GM10248 (cell line): ENCODE measurements at regions not wholly inside any gene's neighbourhood (a gene's known extent, or its start where the extent isn't known, plus 50 kb on each side); places are given as distances from the start of the nearest gene placed in this dataset.

Source experiments
- CTCF ChIA-PET: fragments of 300-600 bp; sonication (Branson Sonifier 250); formaldehyde crosslinking; extraction: SDS; loops from one replicate; lab custom pipeline; 2021; ENCODE audit warnings: antibody characterized with exemption; lab: Yijun Ruan, JAX
- POLR2A ChIA-PET: fragments of 350-650 bp; sonication (Branson Sonifier 250); formaldehyde crosslinking; extraction: SDS; loops from one replicate; lab custom pipeline; 2020; ENCODE audit warnings: antibody characterized with exemption; lab: Yijun Ruan, JAX
- DNase-seq: peaks from one replicate; pipeline ENCODE4 v3.0.0; 2012; ENCODE audit errors: extremely low spot score
- TF ChIP-seq, protein P1 (sequence below): IDR thresholded peaks from 2 replicates; pipeline ENCODE4 v1.5.1; 2012; ENCODE audit warnings: mild to moderate bottlenecking, low read depth; ENCODE audit errors: extremely low read depth, missing control alignments, control extremely low read depth

- TF ChIP-seq, protein P1, sequence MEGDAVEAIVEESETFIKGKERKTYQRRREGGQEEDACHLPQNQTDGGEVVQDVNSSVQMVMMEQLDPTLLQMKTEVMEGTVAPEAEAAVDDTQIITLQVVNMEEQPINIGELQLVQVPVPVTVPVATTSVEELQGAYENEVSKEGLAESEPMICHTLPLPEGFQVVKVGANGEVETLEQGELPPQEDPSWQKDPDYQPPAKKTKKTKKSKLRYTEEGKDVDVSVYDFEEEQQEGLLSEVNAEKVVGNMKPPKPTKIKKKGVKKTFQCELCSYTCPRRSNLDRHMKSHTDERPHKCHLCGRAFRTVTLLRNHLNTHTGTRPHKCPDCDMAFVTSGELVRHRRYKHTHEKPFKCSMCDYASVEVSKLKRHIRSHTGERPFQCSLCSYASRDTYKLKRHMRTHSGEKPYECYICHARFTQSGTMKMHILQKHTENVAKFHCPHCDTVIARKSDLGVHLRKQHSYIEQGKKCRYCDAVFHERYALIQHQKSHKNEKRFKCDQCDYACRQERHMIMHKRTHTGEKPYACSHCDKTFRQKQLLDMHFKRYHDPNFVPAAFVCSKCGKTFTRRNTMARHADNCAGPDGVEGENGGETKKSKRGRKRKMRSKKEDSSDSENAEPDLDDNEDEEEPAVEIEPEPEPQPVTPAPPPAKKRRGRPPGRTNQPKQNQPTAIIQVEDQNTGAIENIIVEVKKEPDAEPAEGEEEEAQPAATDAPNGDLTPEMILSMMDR, result no peak
- no peak for DNase-seq
- POLR2A ChIA-PET, result no interaction called here
- CTCF ChIA-PET, result no interaction called here
These were observed 209.3 kb upstream of the SOX11 start for GRCh38 chr2:5482929-5483331.

GRCh38 chr2:5484868-5485267, 207.3 kb upstream of the SOX11 start:
- POLR2A ChIA-PET, result no interaction called here

GRCh38 chr2:5491523-5491922, 200.7 kb upstream of the SOX11 start:
- ChIA-PET CTCF (no interaction called here), POLR2A (no interaction called here)
- TF ChIP-seq, protein P1, result no peak
- DNase-seq, result no peak

More at GRCh38 chr2:5484868-5485267, 207.3 kb upstream of the SOX11 start:
- no peak for DNase-seq
- TF ChIP-seq, protein P1, result no peak
- CTCF ChIA-PET, result no interaction called here

DNA sequence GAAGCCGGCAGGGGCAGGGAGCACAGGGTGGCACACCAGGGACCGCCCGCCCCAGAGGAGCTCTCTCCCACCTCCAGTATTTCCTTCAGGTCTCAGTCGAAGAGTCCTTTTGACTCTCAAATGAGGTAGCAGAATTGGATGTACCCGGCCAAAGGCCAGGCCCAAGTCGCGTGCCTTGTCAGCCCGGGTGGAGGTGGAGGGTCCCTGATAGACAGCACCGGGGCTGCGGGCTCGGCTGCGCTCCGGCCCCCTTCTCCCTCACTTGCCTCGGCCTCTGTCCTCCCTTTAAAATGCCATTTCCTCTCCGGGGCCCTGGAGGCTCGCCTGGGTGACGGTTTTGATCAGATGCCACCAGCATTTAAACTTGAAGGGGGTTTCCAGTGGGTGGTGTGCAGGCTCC, 198.9 kb upstream of the SOX11 start:
- ChIA-PET POLR2A (no interaction called here), CTCF (no interaction called here)
- TF ChIP-seq, protein P1, result no peak
- DNase-seq, result no peak

GRCh38 chr2:5494212-5494611, 198.0 kb upstream of the SOX11 start:
- CTCF ChIA-PET, result no interaction called here
- POLR2A ChIA-PET, result no interaction called here
- DNase-seq, result no peak
- TF ChIP-seq, protein P1, result no peak

DNA sequence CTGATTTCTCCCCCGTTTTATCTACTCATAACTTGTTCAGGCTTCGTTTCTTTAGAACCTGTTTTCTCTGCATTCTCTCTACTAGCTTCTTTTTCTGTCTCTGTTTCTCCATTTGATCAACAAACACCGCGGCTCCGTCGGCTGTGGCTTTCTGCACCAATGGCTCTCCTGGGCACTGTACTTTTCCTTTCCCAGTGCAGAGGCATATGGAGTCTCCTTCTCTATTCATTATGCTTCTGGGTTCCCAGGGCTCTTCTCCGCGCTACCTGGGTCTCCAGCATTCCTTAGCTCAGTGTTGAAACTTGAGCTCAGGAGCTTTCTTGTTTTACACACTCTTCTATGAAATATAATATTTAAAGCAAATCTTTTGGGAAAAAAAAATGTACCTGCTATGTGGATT, 196.6 kb upstream of the SOX11 start:
- DNase-seq, result no peak
- POLR2A ChIA-PET, result no interaction called here
- CTCF ChIA-PET, result no interaction called here
- TF ChIP-seq, protein P1, result no peak

GRCh38 chr2:5497874-5498273, 194.3 kb upstream of the SOX11 start:
- CTCF ChIA-PET, result no interaction called here
- DNase-seq, result no peak
- TF ChIP-seq, protein P1, result no peak
- POLR2A ChIA-PET, result no interaction called here
